Vagina (tissue), 2 donors: ENCODE measurements at regions not wholly inside any gene's neighbourhood (a gene's known extent, or its start where the extent isn't known, plus 50 kb on each side); places are given as distances from the start of the nearest gene placed in this dataset.
"Not testable (repeated sequence)": the region's sequence is repeated elsewhere in the genome, so short reads cannot be mapped to it uniquely, and the experiment has no call there.

ENCODE experiments used
- CTCF ChIP-seq, 3 experiments: fragments of 450-650 bp in 2 of 3; fragments of 200-600 bp in 1 of 3; sonication (generic) in 1 of 3; IDR thresholded peaks; one replicate each; pipeline ENCODE4 v1.5.1; 2017 to 2019; ENCODE audit warnings: antibody characterized with exemption in 3 of 3, mild to moderate bottlenecking in 2 of 3, moderate library complexity in 2 of 3
- POLR2A ChIP-seq, 2 donors: fragments of 450-650 bp; IDR thresholded peaks; one replicate each; pipeline ENCODE4 v1.6.1; 2017; ENCODE audit warnings: antibody characterized with exemption in 2 of 2, mild to moderate bottlenecking in 2 of 2, moderate library complexity in 2 of 2
- POLR2AphosphoS5 ChIP-seq, 2 donors: sonication (generic); formaldehyde crosslinking; IDR thresholded peaks; one replicate each; pipeline ENCODE4 v1.9.0; 2017; ENCODE audit warnings: antibody characterized with exemption in 2 of 2, mild to moderate bottlenecking in 2 of 2, low read depth in 1 of 2; ENCODE audit not compliant: insufficient read depth in 1 of 2

GRCh38 chr2:111436411-111436810 lies 315.7 kb downstream of the BCL2L11 start:
- not testable (repeated sequence) for TF ChIP-seq CTCF (IDR thresholded peaks at IDR 0.05); POLR2A (IDR thresholded peaks at IDR 0.05); POLR2AphosphoS5 (IDR thresholded peaks at IDR 0.05; ENCODE audit: insufficient read depth in 1 of 2, low read depth in 1 of 2)
